Spleen (tissue), 11 donors: ENCODE measurements at regions not wholly inside any gene's neighbourhood (a gene's known extent, or its start where the extent isn't known, plus 50 kb on each side); places are given as distances from the start of the nearest gene placed in this dataset.

ENCODE experiments used
- DNase-seq: peaks from one replicate; pipeline ENCODE4 v3.0.0-alpha.2; 2020
- H3K27ac ChIP-seq, 8 donors: fragments of 200-600 bp; sonication (generic) in 7 of 8; 1 replicate in 4 of 8; 2 replicates in 4 of 8; pipeline versions ENCODE4 v1.5.0 to v1.8.0; 2016 to 2021; ENCODE audit warnings: inconsistent platforms in 4 of 8, mild to moderate bottlenecking in 4 of 8, moderate library complexity in 1 of 8
- H3K27me3 ChIP-seq, 7 donors: fragments of 200-600 bp; sonication (generic) in 6 of 7; replicated peaks in 1 of 7; 1 replicate in 4 of 7; 2 replicates in 3 of 7; pipeline versions ENCODE4 v1.5.0 to v1.8.0; 2016 to 2021; ENCODE audit warnings: inconsistent platforms in 3 of 7, mild to moderate bottlenecking in 1 of 7
- H3K36me3 ChIP-seq, 6 donors: fragments of 200-600 bp; sonication (generic) in 5 of 6; 1 replicate in 4 of 6; 2 replicates in 2 of 6; pipeline versions ENCODE4 v1.5.0 to v1.8.0; 2016 to 2021; ENCODE audit warnings: inconsistent platforms in 2 of 6
- H3K4me1 ChIP-seq, 6 donors: fragments of 200-600 bp; sonication (generic) in 5 of 6; 1 replicate in 3 of 6; 2 replicates in 3 of 6; pipeline versions ENCODE4 v1.5.0 to v1.8.0; 2016 to 2021; ENCODE audit warnings: inconsistent platforms in 3 of 6
- H3K4me3 ChIP-seq, 8 donors: fragments of 200-600 bp; sonication (generic) in 7 of 8; 1 replicate in 4 of 8; 2 replicates in 4 of 8; pipeline versions ENCODE4 v1.5.0 to v1.8.0; 2016 to 2021; ENCODE audit warnings: inconsistent platforms in 4 of 8, mild to moderate bottlenecking in 4 of 8, moderate library complexity in 2 of 8
- H3K9me3 ChIP-seq, 8 donors: fragments of 200-600 bp; sonication (generic) in 7 of 8; 1 replicate in 4 of 8; 2 replicates in 4 of 8; pipeline versions ENCODE4 v1.5.0 to v1.8.0; 2016 to 2021; ENCODE audit warnings: inconsistent platforms in 4 of 8
- POLR2A ChIP-seq, 3 donors: fragments of 450-650 bp; IDR thresholded peaks; one replicate each; pipeline ENCODE4 v1.5.1; 2017; ENCODE audit warnings: antibody characterized with exemption in 3 of 3, mild to moderate bottlenecking in 1 of 3
- POLR2AphosphoS5 ChIP-seq, 3 donors: sonication (generic); formaldehyde crosslinking; IDR thresholded peaks; one replicate each; pipeline ENCODE4 v1.5.1; 2017; ENCODE audit warnings: antibody characterized with exemption in 3 of 3
- WGBS, 5 donors: extraction: QIAGEN DNeasy Blood & Tissue Kit in 3 of 5; methylation state at CpG; one replicate each; pipeline versions ENCODE4 v1.1.5 to v1.1.7; 2013 to 2018; 5-methylcytosine and 5-hydroxymethylcytosine counted together
- intact Hi-C: fragments of 100-400 bp; cut with DNase I; formaldehyde crosslinking; loops from one replicate; pipeline ENCODE4 v1.15.0; 2023; ENCODE audit warnings: low total_unique reads
- TF ChIP-seq, protein P1 (sequence below), 11 experiments: fragments of 200-600 bp in 7 of 11; fragments of 450-650 bp in 4 of 11; sonication (generic) in 4 of 11; IDR thresholded peaks in 8 of 11; conservative IDR thresholded peaks in 3 of 11; 1 replicate in 7 of 11; 2 replicates in 4 of 11; pipeline versions ENCODE4 v1.4.0 to v1.8.0; 2016 to 2021; ENCODE audit warnings: antibody characterized with exemption in 11 of 11, inconsistent platforms in 4 of 11, mild to moderate bottlenecking in 1 of 11
- donor health status: healthy with polysubstance abuse.
- donor health status: DM: no; HTN: no; CAD: no; lungs with moderate emphysema.
- donor health status: DM: no; HTN: no; CAD: no.
- donor health status: Bipolar disorder and iron deficiency.
- donor health status: healthy.
- donor health status: DM: no; HTN: no; CAD: no.
- donor health status: DM: yes; HTN: yes; CAD: no.

DNA sequence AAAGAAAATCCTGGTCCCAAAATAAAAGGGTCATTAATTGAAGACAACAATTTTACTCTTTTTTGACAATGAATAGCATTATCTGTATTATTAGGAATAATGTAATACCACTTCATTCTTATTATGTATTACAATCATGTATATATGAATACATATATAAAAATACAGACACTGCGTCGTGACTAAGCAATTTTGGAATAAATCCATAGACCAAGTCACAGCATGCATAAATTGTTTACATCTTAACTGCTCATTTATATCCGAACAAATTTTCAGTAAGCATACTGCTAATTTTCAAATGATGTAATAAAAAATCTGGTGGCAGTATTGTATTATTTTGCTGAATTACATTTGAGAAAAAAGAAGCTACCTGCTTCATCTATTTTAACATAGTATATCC lies 321.6 kb upstream of the PITX2 start:
- intact Hi-C loops: no loop called here
- Histone ChIP-seq H3K9me3 (no peaks in the 10 kb centered on the region), H3K4me3 (no peak overlapping the region), H3K36me3 (no peaks in the 10 kb centered on the region), H3K27ac (no peak overlapping the region), H3K27me3 (no peaks in the 10 kb centered on the region), H3K4me1 (no peaks in the 10 kb centered on the region)
- WGBS, 5 donors: 81 to 90% (median 87%) methylated on average over 3 of the region's 3 CpGs
- TF ChIP-seq, protein P1, sequence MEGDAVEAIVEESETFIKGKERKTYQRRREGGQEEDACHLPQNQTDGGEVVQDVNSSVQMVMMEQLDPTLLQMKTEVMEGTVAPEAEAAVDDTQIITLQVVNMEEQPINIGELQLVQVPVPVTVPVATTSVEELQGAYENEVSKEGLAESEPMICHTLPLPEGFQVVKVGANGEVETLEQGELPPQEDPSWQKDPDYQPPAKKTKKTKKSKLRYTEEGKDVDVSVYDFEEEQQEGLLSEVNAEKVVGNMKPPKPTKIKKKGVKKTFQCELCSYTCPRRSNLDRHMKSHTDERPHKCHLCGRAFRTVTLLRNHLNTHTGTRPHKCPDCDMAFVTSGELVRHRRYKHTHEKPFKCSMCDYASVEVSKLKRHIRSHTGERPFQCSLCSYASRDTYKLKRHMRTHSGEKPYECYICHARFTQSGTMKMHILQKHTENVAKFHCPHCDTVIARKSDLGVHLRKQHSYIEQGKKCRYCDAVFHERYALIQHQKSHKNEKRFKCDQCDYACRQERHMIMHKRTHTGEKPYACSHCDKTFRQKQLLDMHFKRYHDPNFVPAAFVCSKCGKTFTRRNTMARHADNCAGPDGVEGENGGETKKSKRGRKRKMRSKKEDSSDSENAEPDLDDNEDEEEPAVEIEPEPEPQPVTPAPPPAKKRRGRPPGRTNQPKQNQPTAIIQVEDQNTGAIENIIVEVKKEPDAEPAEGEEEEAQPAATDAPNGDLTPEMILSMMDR (IDR thresholded peaks at IDR 0.05 in 8 of 11, conservative IDR thresholded peaks at IDR 0.05 in 3 of 11): no peak
- no peak for TF ChIP-seq POLR2AphosphoS5 (IDR thresholded peaks at IDR 0.05)
- TF ChIP-seq POLR2A (IDR thresholded peaks at IDR 0.05): no peak
- no peak for DNase-seq

DNA sequence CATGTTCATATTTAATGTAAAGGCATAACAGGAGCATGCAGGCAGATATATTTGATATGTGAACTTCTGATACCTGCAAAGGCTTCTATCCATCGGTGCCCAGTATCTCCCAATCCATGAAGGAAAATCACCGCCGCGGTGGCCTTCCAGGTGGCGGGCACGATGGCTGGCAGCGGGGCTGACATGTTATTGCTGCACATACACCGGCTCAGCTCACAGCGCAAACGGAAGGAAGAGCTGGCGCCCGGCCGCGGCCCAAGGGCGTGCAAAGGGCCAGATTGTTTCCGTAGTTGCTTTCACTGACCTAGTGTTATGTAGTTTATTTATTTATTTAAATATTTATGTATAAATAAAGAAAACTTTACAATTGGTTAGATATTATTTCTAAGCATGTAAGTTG lies 322.7 kb upstream of the PITX2 start:
- Histone ChIP-seq H3K4me3 (no peak overlapping the region), H3K9me3 (no peaks in the 10 kb centered on the region), H3K36me3 (no peaks in the 10 kb centered on the region), H3K4me1 (no peaks in the 10 kb centered on the region), H3K27me3 (no peaks in the 10 kb centered on the region), H3K27ac (no peak overlapping the region)
- no peak for DNase-seq
- 94 to 97% (median 96%) methylated on average over 16 of the region's 16 CpGs for WGBS, 5 donors
- intact Hi-C loops: no loop called here
- TF ChIP-seq, protein P1 (IDR thresholded peaks at IDR 0.05 in 8 of 11, conservative IDR thresholded peaks at IDR 0.05 in 3 of 11): no peak
- TF ChIP-seq POLR2AphosphoS5 (IDR thresholded peaks at IDR 0.05): no peak

DNA sequence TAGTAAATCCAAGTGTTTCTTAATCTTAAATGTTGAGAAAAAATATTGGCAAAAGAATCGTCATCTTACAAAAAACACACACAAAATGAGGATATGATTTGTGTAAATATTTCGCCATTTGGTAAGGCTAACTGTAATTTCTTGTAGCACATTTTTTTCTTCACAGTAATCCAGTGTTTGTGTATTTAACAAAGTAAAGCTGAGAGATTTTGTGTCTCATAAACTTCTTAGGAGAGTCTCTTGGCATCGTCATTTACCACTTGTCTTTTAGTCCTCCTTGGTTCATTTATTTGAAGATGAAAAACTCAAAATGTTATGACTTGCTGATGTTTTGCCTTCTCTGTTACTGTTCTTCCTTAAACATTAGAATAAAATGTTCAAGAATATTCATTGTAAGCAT lies 326.7 kb upstream of the PITX2 start:
- TF ChIP-seq, protein P1 (IDR thresholded peaks at IDR 0.05 in 8 of 11, conservative IDR thresholded peaks at IDR 0.05 in 3 of 11): no peak
- no peak for TF ChIP-seq POLR2A (IDR thresholded peaks at IDR 0.05)
- no peak for TF ChIP-seq POLR2AphosphoS5 (IDR thresholded peaks at IDR 0.05)
- WGBS, 5 donors: 84 to 95% (median 93%) methylated on average over 3 of the region's 3 CpGs
- H3K27me3 ChIP-seq: no peaks in the 10 kb centered on the region
- H3K27ac ChIP-seq: no peak overlapping the region
- DNase-seq: no peak
- no peak overlapping the region for H3K4me3 ChIP-seq
- no peaks in the 10 kb centered on the region for H3K4me1 ChIP-seq
- H3K36me3 ChIP-seq: no peaks in the 10 kb centered on the region
- no peaks in the 10 kb centered on the region for H3K9me3 ChIP-seq
- intact Hi-C loops: no loop called here

DNA sequence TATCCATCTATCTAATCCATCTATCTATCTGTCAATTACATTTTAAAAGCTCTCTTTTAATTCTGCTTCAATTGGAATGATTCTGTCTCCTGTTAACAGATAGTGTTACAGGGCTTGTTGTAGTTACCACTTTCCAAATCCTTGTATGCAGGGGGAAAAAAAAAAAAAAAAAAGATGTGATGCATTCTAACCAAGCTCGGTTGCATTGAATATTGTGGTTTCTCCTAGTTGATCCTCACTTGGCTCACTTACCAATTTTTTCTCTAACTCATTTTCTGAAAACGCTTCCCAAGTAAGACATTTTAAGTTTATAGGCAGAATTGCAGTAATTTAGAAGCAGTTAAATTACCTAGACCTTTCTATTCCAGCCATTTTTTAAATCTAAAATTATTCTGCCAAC lies 327.9 kb upstream of the PITX2 start:
- 59 to 87% (median 76%) methylated on average over 2 of the region's 2 CpGs for WGBS, 5 donors
- Histone ChIP-seq H3K4me1 (no peaks in the 10 kb centered on the region), H3K9me3 (no peaks in the 10 kb centered on the region), H3K27ac (no peak overlapping the region), H3K36me3 (no peaks in the 10 kb centered on the region), H3K4me3 (no peak overlapping the region), H3K27me3 (no peaks in the 10 kb centered on the region)
- DNase-seq: no peak
- TF ChIP-seq POLR2A (IDR thresholded peaks at IDR 0.05): no peak
- TF ChIP-seq POLR2AphosphoS5 (IDR thresholded peaks at IDR 0.05): no peak
- TF ChIP-seq, protein P1 (IDR thresholded peaks at IDR 0.05 in 8 of 11, conservative IDR thresholded peaks at IDR 0.05 in 3 of 11): no peak
- intact Hi-C loops: no loop called here
